T-cell (primary cell): ENCODE measurements at regions not wholly inside any gene's neighbourhood (a gene's known extent, or its start where the extent isn't known, plus 50 kb on each side); places are given as distances from the start of the nearest gene placed in this dataset.

Experiments used
- ATAC-seq, 4 experiments: fragments of 200-7000 bp in 3 of 4; fragments of 150-1000 bp in 1 of 4; cut with Tn5 transposase; replicated peaks in 1 of 4; 1 replicate in 3 of 4; 2 replicates in 1 of 4; pipeline ENCODE4 v1.10.0; 2021; ENCODE audit warnings: moderate library complexity in 3 of 4, mild to moderate bottlenecking in 2 of 4, moderate number of reproducible peaks in 1 of 4
- CTCF ChIA-PET, 2 donors: fragments of 300-600 bp; sonication (Branson Sonifier 250); formaldehyde crosslinking; loops; one replicate each; lab custom pipeline; 2022; ENCODE audit warnings: antibody characterized with exemption in 2 of 2; lab: Charles Lee
- POLR2A ChIA-PET, 2 donors: fragments of 300-600 bp; sonication (Branson Sonifier 250); formaldehyde crosslinking; loops; one replicate each; lab custom pipeline; 2022; ENCODE audit warnings: antibody characterized with exemption in 2 of 2; lab: Charles Lee
- DNase-seq, 35 experiments: peaks; one replicate each; pipeline versions ENCODE4 v3.0.0 to v3.0.0-alpha.2; 2013 to 2023
- H3K27ac ChIP-seq: one replicate; pipeline ENCODE4 v1.5.1; 2013; ENCODE audit warnings: low read length
- H3K27me3 ChIP-seq, 2 experiments: replicated peaks in 1 of 2; 1 replicate in 1 of 2; 2 replicates in 1 of 2; pipeline versions ENCODE4 v1.6.1 to v1.7.0; 2013; ENCODE audit warnings: low read length in 1 of 2, mixed read lengths in 1 of 2; ENCODE audit not compliant: control insufficient read depth in 2 of 2, insufficient read depth in 2 of 2; ENCODE audit errors: extremely low read depth in 1 of 2
- H3K36me3 ChIP-seq, 2 donors: 1 replicate in 1 of 2; 2 replicates in 1 of 2; pipeline versions ENCODE4 v1.6.1 to v1.7.0; 2013; ENCODE audit warnings: low read length in 1 of 2; ENCODE audit not compliant: control insufficient read depth in 2 of 2, insufficient read depth in 1 of 2; ENCODE audit errors: extremely low read depth in 1 of 2
- H3K4me1 ChIP-seq, 2 experiments: 1 replicate in 1 of 2; 2 replicates in 1 of 2; pipeline versions ENCODE4 v1.6.1 to v1.7.0; 2013; ENCODE audit warnings: low read length in 2 of 2, mixed read lengths in 1 of 2; ENCODE audit not compliant: insufficient read depth in 2 of 2, control insufficient read depth in 1 of 2; ENCODE audit errors: extremely low read depth in 1 of 2
- H3K4me3 ChIP-seq, 2 donors: 1 replicate in 1 of 2; 2 replicates in 1 of 2; pipeline versions ENCODE4 v1.5.1 to v1.7.0; 2013; ENCODE audit warnings: mild to moderate bottlenecking in 2 of 2, low read length in 1 of 2, moderate library complexity in 1 of 2; ENCODE audit not compliant: control insufficient read depth in 1 of 2; ENCODE audit errors: extremely low read depth in 1 of 2
- H3K9me3 ChIP-seq: 2 replicates; pipeline ENCODE4 v1.7.0; 2013
- H3K27ac Mint-ChIP-seq, 2 donors: one replicate each; pipeline ENCODE4 v1.8.0; 2020 to 2021; ENCODE audit warnings: mild to moderate bottlenecking in 2 of 2, mixed read lengths in 2 of 2
- H3K27me3 Mint-ChIP-seq, 2 donors: one replicate each; pipeline ENCODE4 v1.8.0; 2021 to 2022; ENCODE audit warnings: mixed read lengths in 2 of 2
- H3K36me3 Mint-ChIP-seq: one replicate; pipeline ENCODE4 v1.8.0; 2021; ENCODE audit warnings: mixed read lengths
- H3K4me1 Mint-ChIP-seq, 3 donors: one replicate each; pipeline ENCODE4 v1.8.0; 2020 to 2022; ENCODE audit warnings: mixed read lengths in 3 of 3, mild to moderate bottlenecking in 1 of 3
- H3K4me3 Mint-ChIP-seq, 3 donors: one replicate each; pipeline ENCODE4 v1.8.0; 2020 to 2022; ENCODE audit warnings: mild to moderate bottlenecking in 3 of 3, mixed read lengths in 3 of 3, moderate library complexity in 3 of 3
- H3K9me3 Mint-ChIP-seq, 3 donors: one replicate each; pipeline ENCODE4 v1.8.0; 2020 to 2022; ENCODE audit warnings: mixed read lengths in 3 of 3
- WGBS: methylation state at CpG from one replicate; pipeline ENCODE4 v1.1.5; 2013; ENCODE audit warnings: missing lambda C conversion rate; ENCODE audit not compliant: insufficient coverage; 5-methylcytosine and 5-hydroxymethylcytosine counted together

GRCh38 chr19:29399804-29400203 is 126.0 kb upstream of the VSTM2B start:
- no peak overlapping the region for H3K4me3 ChIP-seq
- Mint-ChIP-seq H3K4me3 (no peak overlapping the region), H3K4me1 (no peaks in the 10 kb centered on the region), H3K27ac (no peak overlapping the region), H3K36me3 (no peaks in the 10 kb centered on the region), H3K27me3 (peaks cover 13 to 20% of the 10 kb centered on the region in 2 donors), H3K9me3 (no peaks in the 10 kb centered on the region)
- no peaks in the 10 kb centered on the region for H3K4me1 ChIP-seq
- H3K27ac ChIP-seq, result no peak overlapping the region
- no peak for ATAC-seq
- H3K27me3 ChIP-seq, result peaks cover 0 to 45% of the 10 kb centered on the region in 2 experiments
- no peak for DNase-seq
- WGBS, result 54% methylated on average over 6 of the region's 8 CpGs
- no peaks in the 10 kb centered on the region for H3K36me3 ChIP-seq
- H3K9me3 ChIP-seq, result no peaks in the 10 kb centered on the region
- ChIA-PET CTCF (no interaction called here), POLR2A (no interaction called here)

GRCh38 chr19:29400917-29401711 is 124.7 kb upstream of the VSTM2B start:
- Mint-ChIP-seq H3K9me3 (no peaks in the 10 kb centered on the region), H3K27ac (no peak overlapping the region), H3K36me3 (no peaks in the 10 kb centered on the region), H3K4me3 (no peak overlapping the region), H3K27me3 (peaks cover 8 to 20% of the 10 kb centered on the region in 2 donors), H3K4me1 (no peaks in the 10 kb centered on the region)
- 76% methylated on average over 17 of the region's 23 CpGs for WGBS
- ATAC-seq, result no peak
- ChIA-PET POLR2A (no interaction called here), CTCF (no interaction called here)
- Histone ChIP-seq H3K4me3 (no peak overlapping the region), H3K9me3 (no peaks in the 10 kb centered on the region), H3K27me3 (peaks cover 0 to 43% of the 10 kb centered on the region in 2 experiments), H3K27ac (no peak overlapping the region), H3K4me1 (no peaks in the 10 kb centered on the region), H3K36me3 (no peaks in the 10 kb centered on the region)
- DNase-seq, result no peak

GRCh38 chr19:29401712-29402421 is 123.9 kb upstream of the VSTM2B start:
- no peak overlapping the region for H3K27ac ChIP-seq
- H3K4me1 Mint-ChIP-seq, result no peaks in the 10 kb centered on the region
- ATAC-seq (no peak), DNase-seq (no peak)
- H3K4me1 ChIP-seq, result no peaks in the 10 kb centered on the region
- H3K36me3 Mint-ChIP-seq, result no peaks in the 10 kb centered on the region
- no peak overlapping the region for H3K4me3 Mint-ChIP-seq
- H3K36me3 ChIP-seq, result no peaks in the 10 kb centered on the region
- CTCF ChIA-PET, result no interaction called here
- WGBS, result 88% methylated on average over 9 of the region's 14 CpGs
- no peak overlapping the region for H3K27ac Mint-ChIP-seq
- H3K27me3 Mint-ChIP-seq, result peaks cover 8 to 16% of the 10 kb centered on the region in 2 donors
- POLR2A ChIA-PET, result no interaction called here
- H3K9me3 ChIP-seq, result no peaks in the 10 kb centered on the region
- H3K9me3 Mint-ChIP-seq, result no peaks in the 10 kb centered on the region
- H3K27me3 ChIP-seq, result peaks cover 0 to 36% of the 10 kb centered on the region in 2 experiments
- H3K4me3 ChIP-seq, result no peak overlapping the region

DNA sequence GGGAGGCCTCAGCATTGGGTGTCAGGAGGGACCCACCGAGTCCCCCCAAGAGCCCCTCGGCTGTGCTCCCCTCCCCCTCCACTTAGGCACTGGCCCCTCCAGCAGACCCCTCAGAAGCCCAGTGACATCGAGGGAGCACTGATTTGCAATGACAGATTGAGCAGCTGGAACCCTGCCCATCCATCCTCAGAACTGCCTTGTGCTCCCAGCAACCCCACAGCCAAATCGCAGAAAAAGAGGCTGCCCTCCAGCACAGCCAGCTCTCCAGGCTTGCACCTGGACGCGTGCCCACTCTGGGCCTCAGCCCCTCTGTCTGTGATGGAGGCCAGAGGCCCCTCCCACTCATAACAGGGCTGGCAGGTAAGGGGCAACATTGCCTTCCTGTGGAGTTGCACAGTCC is 123.2 kb upstream of the VSTM2B start:
- H3K27ac ChIP-seq, result no peak overlapping the region
- peaks cover 8 to 16% of the 10 kb centered on the region in 2 donors for H3K27me3 Mint-ChIP-seq
- no peak overlapping the region for H3K4me3 Mint-ChIP-seq
- H3K27me3 ChIP-seq, result peaks cover 0 to 37% of the 10 kb centered on the region in 2 experiments
- ATAC-seq (no peak), DNase-seq (no peak)
- no peaks in the 10 kb centered on the region for H3K9me3 ChIP-seq
- no peaks in the 10 kb centered on the region for H3K4me1 ChIP-seq
- H3K36me3 Mint-ChIP-seq, result no peaks in the 10 kb centered on the region
- H3K4me3 ChIP-seq, result no peak overlapping the region
- WGBS, result 74% methylated on average over 3 of the region's 6 CpGs
- H3K9me3 Mint-ChIP-seq, result no peaks in the 10 kb centered on the region
- no peaks in the 10 kb centered on the region for H3K4me1 Mint-ChIP-seq
- H3K27ac Mint-ChIP-seq, result no peak overlapping the region
- ChIA-PET CTCF (no interaction called here), POLR2A (no interaction called here)
- H3K36me3 ChIP-seq, result no peaks in the 10 kb centered on the region

DNA sequence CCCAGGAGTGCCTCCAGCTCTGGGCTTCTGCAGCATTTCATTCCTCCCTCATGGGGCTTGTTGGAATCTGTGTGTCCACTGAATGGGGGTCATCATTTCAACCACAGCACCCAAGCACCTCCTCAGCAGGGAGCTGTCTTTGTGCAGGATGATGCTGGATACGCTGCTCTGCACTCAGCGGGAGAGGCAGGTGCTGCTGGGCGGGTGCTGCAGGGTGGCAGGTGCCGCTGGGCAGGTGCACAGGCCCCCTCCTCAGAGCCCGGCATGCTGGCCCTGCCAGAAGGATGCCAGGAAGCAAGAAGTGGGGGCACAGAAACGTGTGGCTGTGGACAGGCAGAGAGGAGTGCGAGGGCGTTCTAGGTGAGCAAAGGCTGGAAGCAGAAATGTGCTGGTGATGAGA is 121.8 kb upstream of the VSTM2B start:
- H3K4me1 Mint-ChIP-seq, result no peaks in the 10 kb centered on the region
- H3K9me3 ChIP-seq, result no peaks in the 10 kb centered on the region
- no peak overlapping the region for H3K27ac ChIP-seq
- H3K27me3 ChIP-seq, result peaks cover 0 to 46% of the 10 kb centered on the region in 2 experiments
- ATAC-seq (no peak), DNase-seq (no peak)
- no peaks in the 10 kb centered on the region for H3K9me3 Mint-ChIP-seq
- no peaks in the 10 kb centered on the region for H3K36me3 Mint-ChIP-seq
- no peak overlapping the region for H3K4me3 Mint-ChIP-seq
- 84% methylated on average over 8 of the region's 8 CpGs for WGBS
- no peak overlapping the region for H3K4me3 ChIP-seq
- H3K36me3 ChIP-seq, result no peaks in the 10 kb centered on the region
- H3K27me3 Mint-ChIP-seq, result peaks cover 8 to 14% of the 10 kb centered on the region in 2 donors
- POLR2A ChIA-PET, result no interaction called here
- H3K4me1 ChIP-seq, result no peaks in the 10 kb centered on the region
- no peak overlapping the region for H3K27ac Mint-ChIP-seq
- CTCF ChIA-PET, result no interaction called here

DNA sequence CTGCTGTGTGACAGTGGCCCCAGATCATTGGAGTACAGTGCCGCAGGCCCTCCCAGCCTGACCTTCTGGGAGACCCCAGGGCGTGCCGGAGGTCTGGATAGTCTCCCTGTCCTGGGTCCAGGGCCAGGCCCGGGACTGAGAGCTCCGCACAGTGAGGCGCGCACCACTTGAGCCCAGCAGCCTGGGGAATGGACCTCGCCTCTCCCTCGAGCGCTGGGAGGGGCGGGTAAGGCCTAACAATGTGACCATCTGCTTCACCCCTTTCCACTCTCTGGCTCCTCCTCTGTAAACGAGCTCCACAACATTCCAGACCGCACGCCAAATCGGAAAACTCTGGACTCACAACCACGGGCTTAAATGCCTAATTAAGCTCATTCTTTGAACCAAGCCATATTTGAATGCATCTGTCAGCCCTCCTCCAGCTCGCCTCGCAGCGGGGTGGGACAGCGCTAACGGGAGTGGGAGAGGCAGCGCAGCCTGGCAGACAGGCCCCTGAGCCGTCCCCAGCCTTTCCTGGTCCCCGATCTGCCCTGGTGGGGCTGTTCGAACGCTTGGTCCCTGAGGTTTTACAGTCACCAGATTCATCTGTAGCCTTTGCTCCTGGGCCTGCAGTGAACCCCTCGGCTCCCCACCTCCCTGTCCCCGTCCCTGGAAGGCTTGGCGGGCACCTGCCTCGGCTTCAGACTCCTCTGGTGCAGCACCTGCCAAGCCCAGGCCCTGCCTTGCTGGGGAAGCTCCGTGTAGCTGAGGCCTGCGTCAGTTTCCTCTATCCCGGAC is 120.7 kb upstream of the VSTM2B start:
- POLR2A ChIA-PET, result no interaction called here
- no peak for ATAC-seq
- no peaks in the 10 kb centered on the region for H3K9me3 Mint-ChIP-seq
- H3K4me1 ChIP-seq, result no peaks in the 10 kb centered on the region
- H3K36me3 ChIP-seq, result no peaks in the 10 kb centered on the region
- no peak overlapping the region for H3K27ac Mint-ChIP-seq
- DNase-seq, result no peak
- peaks cover 0 to 50% of the 10 kb centered on the region in 2 experiments for H3K27me3 ChIP-seq
- H3K27me3 Mint-ChIP-seq, result peaks cover 4 to 6% of the 10 kb centered on the region in 2 donors
- H3K4me3 Mint-ChIP-seq, result no peak overlapping the region
- no peaks in the 10 kb centered on the region for H3K9me3 ChIP-seq
- H3K4me3 ChIP-seq, result no peak overlapping the region
- H3K4me1 Mint-ChIP-seq, result no peaks in the 10 kb centered on the region
- no peak overlapping the region for H3K27ac ChIP-seq
- CTCF ChIA-PET, result no interaction called here
- whole genome bisulfite sequencing, result 20% methylated on average over 25 of the region's 33 CpGs
- H3K36me3 Mint-ChIP-seq, result no peaks in the 10 kb centered on the region
